HG02870 (cell line): ENCODE measurements at regions not wholly inside any gene's neighbourhood (a gene's known extent, or its start where the extent isn't known, plus 50 kb on each side); places are given as distances from the start of the nearest gene placed in this dataset.

Experiments
- ATAC-seq: cut with Tn5 transposase; IDR thresholded peaks from one replicate; pipeline ENCODE4 v1.9.1; 2021; ENCODE audit warnings: mild to moderate bottlenecking, moderate library complexity; ENCODE audit not compliant: unreplicated experiment

DNA sequence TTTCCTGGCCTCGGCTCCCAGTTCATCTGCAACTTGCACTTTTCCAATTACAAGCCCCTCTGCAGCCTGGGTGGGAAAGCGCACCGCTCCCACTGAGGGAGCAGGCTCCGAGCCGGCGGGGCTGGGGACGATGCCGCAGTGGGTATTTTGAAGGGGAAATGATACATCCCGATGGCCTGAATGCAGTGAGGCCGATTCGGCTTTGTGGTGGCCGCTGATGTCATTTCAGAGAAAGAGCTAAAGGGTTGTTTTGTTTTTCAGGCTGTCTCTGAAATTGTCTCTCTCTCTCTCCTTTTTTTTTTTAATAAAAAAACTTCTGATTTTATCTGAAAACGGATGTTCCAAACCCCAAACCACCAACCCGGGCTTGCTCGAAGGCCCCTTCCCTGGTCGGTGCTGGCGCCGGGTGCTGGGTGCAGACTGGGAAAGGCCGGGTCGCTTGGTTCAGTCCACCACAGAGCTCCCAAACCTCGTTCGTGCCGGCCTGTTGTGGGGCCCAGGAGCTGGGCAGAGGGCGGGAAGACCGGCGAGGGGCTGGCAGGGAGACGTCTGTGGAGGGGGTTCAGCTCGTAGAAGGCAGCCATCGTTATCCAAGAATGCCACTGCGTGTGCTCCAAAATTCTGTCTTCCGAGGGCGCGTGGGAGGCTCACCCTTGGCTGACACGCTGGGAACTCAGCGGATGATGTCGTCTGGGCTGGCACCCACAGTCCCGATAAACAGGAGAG, 102.8 kb downstream of the FOXL1 start:
- no peak for ATAC-seq

GRCh38 chr16:86681757-86682106, 103.4 kb downstream of the FOXL1 start:
- ATAC-seq = no peak

DNA sequence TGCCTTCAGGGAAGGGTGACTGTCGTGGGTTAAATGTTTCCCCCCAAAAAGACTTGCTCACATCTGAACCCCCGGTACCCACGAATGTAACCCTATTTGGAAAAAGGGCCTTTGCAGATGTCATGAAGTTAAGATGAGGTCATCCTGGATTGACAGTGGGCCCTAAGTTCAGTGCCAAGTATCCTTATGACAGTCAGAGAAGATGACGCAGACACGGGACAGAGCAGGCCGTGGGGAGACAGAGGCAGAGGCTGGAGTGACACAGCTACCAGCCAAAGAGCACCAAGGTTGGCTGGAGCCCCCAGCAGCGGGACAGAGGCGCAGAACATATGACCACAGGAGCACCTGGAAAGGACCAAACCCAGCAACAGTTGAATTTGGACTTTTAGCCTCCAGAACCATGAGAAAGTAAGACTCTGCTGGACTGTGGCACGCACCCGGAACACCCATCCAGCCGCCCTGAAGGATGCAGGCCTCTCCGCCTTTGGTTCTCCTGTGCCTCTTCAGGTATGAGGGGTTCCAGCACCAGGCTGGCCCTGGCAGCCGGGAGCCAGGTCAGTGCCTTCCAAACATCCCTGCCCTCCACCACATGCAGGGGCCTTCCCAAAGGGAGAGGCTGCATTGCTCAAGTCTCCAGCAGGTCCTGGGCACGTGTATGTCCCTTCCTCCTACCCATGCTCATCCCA, 104.0 kb downstream of the FOXL1 start:
- no peak for ATAC-seq

DNA sequence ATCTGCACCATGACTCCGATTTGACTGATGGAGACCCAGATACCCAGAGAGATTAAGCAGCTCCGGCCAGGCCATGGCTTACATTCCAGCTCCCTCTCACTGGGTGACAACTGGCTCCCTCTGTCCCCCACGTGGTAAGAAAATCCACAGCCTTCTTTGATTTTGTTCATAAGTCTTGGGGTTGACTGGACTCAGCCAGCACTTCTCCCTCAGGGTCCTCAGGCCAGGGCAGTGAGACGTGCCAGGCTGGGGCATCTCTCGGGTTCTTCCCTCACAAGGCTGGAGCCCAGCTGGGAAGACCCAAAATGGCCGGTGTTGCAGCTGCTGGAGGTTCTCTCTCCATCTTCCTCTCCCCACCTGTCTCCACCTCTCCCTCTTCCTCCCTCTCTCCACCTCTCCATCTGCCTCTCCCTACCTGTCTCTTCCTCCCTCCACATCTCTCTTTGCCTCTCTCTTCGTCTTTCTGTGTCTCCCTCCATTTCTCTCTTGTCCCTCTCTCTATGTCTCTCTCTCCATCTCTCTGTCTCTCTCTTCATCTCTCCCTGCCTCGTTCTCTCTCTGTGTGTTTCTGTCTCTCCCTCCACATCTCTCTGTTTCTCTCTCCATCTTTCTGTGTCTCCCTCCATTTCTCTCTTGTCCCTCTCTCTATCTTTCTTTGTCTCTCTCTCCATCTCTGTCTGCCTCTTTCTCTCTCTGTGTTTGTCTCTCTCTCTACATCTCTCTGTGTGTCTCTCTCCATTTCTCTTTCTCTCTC, 105.3 kb downstream of the FOXL1 start:
- ATAC-seq = no peak

DNA sequence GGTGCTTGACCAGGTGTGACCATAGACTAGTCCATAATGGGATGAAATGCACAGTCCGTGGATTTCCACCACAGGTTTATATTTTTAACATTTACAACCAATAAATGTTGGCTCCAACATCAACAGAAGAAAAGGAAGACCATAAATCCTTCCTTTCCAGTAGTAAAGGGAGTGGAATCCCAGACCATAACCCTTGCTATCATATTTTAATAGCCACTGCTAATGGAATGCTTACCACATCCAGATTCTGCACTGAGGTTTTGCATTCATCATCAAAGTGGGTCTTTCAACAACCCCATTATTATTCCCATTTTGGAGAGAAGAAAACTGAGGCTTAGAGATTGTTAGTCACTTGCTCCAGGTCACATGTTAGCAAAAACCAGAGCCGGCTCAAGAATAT, 106.7 kb downstream of the FOXL1 start:
- ATAC-seq = no peak

DNA sequence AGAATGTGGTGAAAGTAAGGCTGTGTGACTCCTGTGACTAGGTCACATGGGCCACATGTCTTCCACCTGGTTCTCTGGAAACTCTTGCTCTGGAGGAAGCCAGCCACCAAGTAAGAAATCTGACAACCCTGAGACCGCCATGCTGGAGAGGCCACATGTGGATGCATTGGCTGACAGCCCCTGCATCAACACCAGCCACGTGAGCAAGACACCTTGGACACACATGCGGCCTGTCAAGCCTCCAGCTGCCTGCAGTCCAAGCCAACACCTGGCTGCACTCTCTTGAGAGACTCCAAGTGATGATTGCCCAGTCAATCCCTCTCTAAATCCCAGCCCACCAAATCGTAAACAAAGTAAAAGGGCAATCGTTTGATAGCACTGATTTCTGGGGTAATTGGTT, 112.6 kb downstream of the FOXL1 start:
- ATAC-seq = no peak

DNA sequence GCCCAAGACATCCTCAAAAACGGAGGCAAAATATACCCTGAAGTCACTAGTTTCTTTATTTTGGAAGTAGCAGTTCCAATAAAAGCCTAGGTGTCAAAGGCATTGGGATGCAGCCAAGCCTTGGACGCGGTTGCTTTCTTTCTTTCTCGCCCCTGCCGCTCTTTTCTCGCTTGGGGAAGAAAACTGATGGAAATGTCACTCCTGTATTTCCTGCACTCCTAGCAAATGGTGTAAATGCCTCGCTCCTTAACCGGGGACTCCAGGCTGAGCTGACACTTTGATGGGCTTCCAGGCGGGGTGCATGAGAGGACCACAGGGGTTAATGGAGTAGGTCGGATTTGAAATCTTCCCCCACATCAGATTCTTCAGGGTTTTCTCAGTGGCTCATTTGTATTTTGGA, 114.1 kb downstream of the FOXL1 start:
- no peak for ATAC-seq

- ATAC-seq = no peak
Measured at GRCh38 chr16:86693033-86693432, 114.7 kb downstream of the FOXL1 start.

DNA sequence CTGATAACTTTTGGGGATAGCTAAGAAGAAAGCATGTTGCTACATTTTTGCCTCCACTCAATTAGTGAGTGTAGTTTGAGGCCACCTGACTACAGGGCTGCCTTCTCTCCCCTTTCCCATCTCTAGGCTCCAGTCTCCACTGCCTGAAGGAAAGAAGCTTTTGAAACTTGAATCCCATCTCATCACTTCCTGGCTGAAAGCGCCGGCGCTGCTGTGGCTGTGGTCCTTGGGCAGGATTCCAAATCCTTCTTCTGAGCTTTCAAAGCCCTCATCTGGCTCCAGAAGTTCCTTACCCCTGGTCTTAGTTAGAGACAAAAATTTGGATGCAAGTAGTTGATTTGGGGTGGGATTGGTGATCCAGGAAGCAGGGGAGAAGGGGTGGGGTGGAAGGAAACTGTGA, 119.4 kb downstream of the FOXL1 start:
- ATAC-seq = no peak

DNA sequence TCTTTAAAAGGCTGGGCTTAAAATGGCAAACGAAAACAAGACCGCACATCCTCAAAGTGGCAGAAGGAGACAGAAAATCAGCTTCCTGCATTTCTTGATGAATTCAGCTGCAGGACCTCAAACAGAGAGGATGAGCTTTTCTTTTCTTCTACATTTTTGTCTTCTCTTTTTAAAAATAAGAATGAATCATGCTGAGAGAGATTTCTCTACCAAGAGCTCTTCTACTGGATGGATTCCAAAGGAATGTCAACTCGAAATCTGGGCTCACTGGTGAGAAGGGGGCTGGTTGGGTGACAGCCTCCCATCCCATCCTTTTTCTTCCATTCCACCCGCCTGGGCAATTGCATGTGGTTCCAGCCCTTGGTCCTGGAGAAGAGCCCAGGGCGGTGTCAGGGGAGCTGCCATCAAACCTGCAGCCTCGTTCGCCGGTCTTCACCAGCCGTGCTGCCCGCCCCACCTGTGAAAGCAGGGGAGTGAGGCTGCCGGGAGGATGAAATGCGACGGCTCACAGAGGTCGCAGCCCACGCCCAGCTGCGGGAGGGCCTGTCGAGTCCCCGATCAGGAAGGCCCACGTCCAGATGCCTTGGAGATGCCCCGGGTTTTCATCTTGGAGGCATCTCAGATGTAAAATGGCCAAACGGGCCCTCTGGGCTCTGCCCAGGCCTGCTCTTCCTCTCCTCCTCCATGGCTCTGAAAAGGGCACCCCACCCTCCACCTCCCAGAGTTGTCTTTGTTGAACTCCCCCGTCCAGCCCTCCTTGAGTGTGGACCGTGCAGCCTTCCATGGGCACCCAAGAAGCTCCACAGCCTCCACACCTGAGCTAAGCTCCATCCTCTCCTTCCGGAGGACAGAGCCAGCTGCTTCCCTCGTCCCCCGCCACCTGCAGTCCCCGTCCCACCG, 121.9 kb downstream of the FOXL1 start:
- no peak for ATAC-seq

DNA sequence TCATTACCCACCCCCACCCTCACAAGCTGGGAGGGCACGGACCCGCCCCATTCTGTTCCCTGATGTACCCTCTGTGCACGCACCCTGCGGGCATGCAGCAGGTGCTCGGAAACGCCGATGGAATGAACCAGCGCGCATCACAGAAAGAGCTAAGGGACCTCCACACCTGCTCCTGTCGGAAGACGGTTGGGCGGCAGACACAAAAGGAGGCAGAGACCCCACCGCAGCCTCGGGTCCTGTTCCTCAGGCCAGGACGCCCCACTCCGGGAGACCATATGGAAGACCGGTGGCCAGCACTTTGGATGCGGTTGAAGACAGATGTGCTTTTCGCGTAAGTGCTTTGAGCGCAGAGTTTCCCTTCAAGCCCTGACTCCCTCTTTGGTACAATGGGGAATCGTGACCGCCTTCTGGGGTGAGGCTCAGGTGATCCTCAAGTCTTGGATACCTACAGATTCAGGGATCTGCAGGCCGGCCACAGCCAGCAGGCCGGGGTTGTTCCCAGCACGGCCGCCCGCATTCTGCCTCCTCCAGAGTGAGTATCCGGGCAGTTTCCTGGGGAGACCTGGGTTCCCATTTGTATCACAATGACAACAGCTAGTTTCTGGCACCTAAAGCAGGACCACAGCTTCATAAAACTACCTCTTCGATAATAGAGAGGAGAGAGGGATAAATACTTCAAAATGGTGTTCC, 123.1 kb downstream of the FOXL1 start:
- ATAC-seq = no peak

- no peak for ATAC-seq
Measured at GRCh38 chr16:86702824-86703588, 124.7 kb downstream of the FOXL1 start.

- ATAC-seq = no peak
Measured at GRCh38 chr16:86704516-86704915, 126.2 kb downstream of the FOXL1 start.

DNA sequence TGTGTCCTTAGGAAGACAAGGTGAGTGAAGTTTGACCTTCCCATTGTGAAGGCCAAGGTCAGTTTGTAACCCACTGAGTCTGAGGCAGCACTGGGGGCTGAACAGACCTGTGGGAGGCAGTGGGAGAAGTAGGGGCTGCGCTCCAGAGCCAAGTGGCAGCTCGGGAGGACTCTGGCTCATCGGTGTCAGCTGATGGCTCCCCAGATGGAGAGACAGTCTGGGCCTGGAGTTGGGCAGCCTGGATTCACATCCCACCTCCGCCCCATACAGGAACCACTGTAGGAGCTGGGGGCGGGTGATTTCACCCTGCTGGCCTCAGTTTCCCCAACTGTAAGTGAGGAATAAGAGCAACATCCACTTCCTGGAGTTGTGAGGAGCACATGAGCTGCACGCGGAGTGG, 128.4 kb downstream of the FOXL1 start:
- ATAC-seq = no peak

DNA sequence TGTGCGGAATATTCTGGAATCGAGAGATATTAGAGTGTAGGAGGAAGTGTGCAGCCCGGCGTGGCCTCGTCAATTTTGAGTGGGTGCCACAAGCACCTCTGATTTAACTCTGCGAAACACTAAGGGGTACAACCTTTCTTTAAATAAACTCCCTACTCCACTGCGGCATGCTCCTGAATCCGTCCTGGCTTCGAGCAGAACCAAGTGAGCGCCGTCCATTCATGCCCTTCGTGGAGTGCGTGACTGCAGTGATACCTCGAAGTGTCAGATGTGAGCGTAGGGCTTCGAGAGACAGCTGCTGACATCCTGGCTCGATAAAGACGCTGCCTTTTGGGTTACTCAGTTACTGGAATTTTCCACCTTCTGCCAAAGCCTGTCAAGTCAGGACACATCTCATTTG, 128.8 kb downstream of the FOXL1 start:
- no peak for ATAC-seq

- ATAC-seq = no peak
Measured at GRCh38 chr16:86707581-86707980, 129.2 kb downstream of the FOXL1 start.

DNA sequence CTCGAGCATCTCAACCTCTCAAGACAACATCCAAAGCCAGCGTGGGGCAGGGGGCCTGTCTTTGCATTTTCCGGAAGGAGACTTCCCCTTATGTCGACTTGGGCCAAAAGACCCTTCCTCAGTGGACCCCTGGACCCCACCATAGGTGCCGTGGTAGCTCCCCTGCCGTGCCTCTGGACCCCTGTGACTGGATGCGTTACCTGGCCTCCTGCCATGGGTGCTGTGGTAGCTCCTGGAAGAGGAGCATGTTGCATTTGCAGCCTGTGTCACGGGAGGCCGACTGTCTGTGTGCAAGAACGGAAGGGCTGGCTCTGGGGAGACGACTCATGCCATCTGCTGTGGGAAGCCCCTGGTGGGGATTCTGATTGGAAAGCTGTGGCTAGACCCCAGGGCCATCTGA, 130.1 kb downstream of the FOXL1 start:
- ATAC-seq = no peak

DNA sequence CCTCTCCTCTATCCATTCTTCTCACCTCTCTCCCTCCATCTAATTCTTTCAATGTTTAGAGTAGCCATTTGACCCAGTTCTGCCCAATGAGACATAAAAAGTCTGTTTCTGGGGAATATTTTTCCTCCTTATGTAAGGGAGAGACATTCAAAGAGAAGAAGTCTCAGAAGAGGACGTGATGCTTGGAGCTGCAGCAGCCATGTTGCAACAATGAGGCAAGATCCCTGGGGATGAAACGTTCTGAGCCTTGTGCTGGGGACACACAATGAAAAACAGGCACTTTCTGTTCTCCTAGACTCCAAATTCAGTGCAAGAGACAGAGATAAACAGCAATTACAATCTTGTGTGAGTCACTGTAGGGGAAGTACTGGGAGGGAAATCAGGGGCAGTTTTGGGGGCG, 130.8 kb downstream of the FOXL1 start:
- ATAC-seq = no peak

DNA sequence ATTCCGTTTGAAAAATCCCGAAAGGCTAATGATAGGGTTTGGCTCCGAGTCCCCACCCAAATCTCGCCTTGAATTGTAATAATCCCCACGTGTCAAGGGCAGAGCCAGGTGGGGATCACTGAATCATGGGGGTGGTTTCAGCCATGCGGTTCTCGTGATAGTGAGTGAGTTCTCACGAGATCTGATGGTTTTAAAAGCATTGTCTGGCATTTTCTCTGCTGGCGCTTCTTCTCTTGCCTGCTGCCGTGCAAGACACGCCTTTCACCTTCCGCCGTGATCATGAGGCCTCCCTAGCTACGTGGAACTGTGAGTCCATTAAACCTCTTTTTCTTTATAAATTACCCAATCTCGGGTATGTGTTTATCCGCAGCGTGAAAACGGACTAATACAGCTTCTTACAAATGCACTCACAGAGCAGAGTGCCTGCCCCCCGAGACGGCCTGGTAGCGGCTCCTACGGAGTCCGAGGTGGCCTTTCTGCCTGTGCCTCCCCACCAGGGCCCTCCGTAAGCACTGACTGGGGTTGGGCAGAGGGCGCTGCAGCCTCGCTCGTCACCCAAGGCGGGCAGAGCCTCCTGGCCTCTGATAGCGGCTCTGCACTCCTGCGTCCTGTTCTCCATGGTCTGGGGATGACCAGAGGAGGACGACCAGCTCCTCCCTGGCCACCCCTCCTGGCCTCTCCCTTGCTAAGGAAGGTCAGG, 131.7 kb downstream of the FOXL1 start:
- no peak for ATAC-seq
